Muscle of leg (tissue), 3 donors: ENCODE measurements at regions not wholly inside any gene's neighbourhood (a gene's known extent, or its start where the extent isn't known, plus 50 kb on each side); places are given as distances from the start of the nearest gene placed in this dataset.
"Not testable (repeated sequence)": the region's sequence is repeated elsewhere in the genome, so short reads cannot be mapped to it uniquely, and the experiment has no call there.

Source experiments
- DNase-seq: peaks from one replicate; pipeline ENCODE4 v3.0.0; 2013
- H3K27ac ChIP-seq: one replicate; pipeline ENCODE4 v1.5.1; 2013; ENCODE audit warnings: mild to moderate bottlenecking, low read length, control low read depth
- H3K27me3 ChIP-seq: one replicate; pipeline ENCODE4 v1.6.1; 2013; ENCODE audit warnings: low read length; ENCODE audit not compliant: control insufficient read depth, insufficient read depth
- H3K36me3 ChIP-seq: one replicate; pipeline ENCODE4 v1.6.1; 2013; ENCODE audit warnings: low read length; ENCODE audit not compliant: control insufficient read depth, insufficient read depth
- H3K4me1 ChIP-seq: one replicate; pipeline ENCODE4 v1.6.1; 2013; ENCODE audit warnings: low read length; ENCODE audit not compliant: control insufficient read depth, insufficient read depth
- H3K4me3 ChIP-seq: one replicate; pipeline ENCODE4 v1.5.1; 2013; ENCODE audit warnings: low read length, control low read depth
- H3K9me3 ChIP-seq: replicated peaks from 2 replicates; pipeline ENCODE4 v1.6.1; 2013; ENCODE audit warnings: low read depth, low read length; ENCODE audit not compliant: control insufficient read depth
- WGBS: methylation state at CpG from one replicate; pipeline ENCODE4 v1.1.5; 2013; ENCODE audit warnings: missing lambda C conversion rate; ENCODE audit not compliant: insufficient coverage; 5-methylcytosine and 5-hydroxymethylcytosine counted together

DNA sequence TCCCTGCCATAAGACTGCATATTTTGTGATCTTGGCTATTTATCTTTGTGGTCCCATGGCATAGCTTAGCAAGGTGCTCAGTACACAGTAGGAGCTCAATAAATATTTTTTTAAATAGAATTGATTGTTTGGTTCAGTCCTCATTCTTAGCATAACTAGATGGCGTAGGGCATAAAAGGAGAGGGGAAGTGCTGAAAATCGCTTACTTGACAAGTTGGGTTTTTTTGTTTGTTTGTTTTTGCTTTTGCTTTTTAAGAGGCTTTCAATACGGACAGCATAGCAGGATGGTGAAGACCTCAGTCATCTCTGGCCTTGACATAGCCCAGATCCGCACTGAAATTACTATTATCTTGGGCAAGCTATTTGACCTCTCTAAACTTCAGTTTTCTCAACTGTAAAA lies 86.6 kb upstream of the RANBP3L start:
- Histone ChIP-seq H3K27me3 (no peaks in the 10 kb centered on the region), H3K27ac (no peak overlapping the region), H3K4me3 (no peak overlapping the region), H3K4me1 (peaks cover 6% of the 10 kb centered on the region), H3K36me3 (no peaks in the 10 kb centered on the region), H3K9me3 (no peaks in the 10 kb centered on the region)
- DNase-seq, result no peak
- WGBS, result no CpG with 5 or more reads among the region's 4 CpGs

GRCh38 chr5:36389245-36389644 lies 87.5 kb upstream of the RANBP3L start:
- peak; percentile 83 for DNase-seq
- H3K4me3 ChIP-seq, result no peak overlapping the region
- H3K36me3 ChIP-seq, result no peaks in the 10 kb centered on the region
- no peaks in the 10 kb centered on the region for H3K9me3 ChIP-seq
- no peak overlapping the region for H3K27ac ChIP-seq
- no CpG with 5 or more reads among the region's 4 CpGs for WGBS
- H3K27me3 ChIP-seq, result no peaks in the 10 kb centered on the region
- H3K4me1 ChIP-seq, result peaks cover 6% of the 10 kb centered on the region

DNA sequence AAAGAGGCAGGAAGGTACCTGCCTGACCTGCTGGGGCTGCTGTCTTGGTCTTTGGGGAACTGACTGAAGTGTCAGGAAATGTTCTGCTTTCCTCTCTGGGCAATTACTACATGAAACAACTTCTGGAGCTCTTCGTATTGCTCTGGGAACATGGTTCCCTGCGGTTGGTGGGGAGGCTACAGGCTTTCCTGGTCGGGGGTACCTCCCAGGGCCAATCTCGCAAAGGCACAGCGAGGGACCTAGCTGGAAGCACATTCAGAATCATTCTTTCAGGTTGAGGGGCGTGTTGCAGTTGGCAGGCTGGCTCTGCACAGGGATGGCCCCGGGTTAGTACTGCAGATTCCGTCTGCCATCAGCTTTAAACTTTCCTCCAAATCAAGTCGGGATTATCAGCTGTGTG lies 88.9 kb upstream of the RANBP3L start:
- H3K27ac ChIP-seq, result no peak overlapping the region
- 76% methylated on average over 3 of the region's 9 CpGs for WGBS
- DNase-seq, result no peak
- no peaks in the 10 kb centered on the region for H3K27me3 ChIP-seq
- no peaks in the 10 kb centered on the region for H3K9me3 ChIP-seq
- peaks cover 8% of the 10 kb centered on the region for H3K4me1 ChIP-seq
- no peaks in the 10 kb centered on the region for H3K36me3 ChIP-seq
- no peak overlapping the region for H3K4me3 ChIP-seq

DNA sequence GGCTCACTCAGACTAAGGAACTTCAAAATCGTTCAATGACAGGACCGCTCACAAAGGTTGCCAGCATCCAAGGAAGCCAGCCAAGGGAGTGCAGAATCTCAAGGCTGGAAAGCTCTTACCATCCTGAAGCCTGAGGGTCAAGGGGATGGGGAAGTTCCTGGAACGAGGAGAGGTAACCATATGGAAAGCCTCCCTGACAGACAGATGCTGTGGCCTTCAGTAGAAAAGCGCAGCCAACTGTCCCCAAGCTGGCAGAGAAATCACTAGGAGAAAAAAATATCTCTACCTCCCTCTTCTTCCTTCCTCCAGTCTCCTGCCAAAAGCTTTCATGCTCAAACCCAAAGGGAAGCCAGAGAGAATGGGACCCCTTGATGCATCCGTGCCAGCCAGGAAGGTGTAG lies 90.5 kb upstream of the RANBP3L start:
- DNase-seq, result peak; percentile 11
- H3K36me3 ChIP-seq, result no peaks in the 10 kb centered on the region
- H3K4me3 ChIP-seq, result no peak overlapping the region
- peaks cover 8% of the 10 kb centered on the region for H3K4me1 ChIP-seq
- WGBS, result 83% methylated on average over 2 of the region's 5 CpGs
- H3K27ac ChIP-seq, result peak overlapping the region; percentile 9
- no peaks in the 10 kb centered on the region for H3K9me3 ChIP-seq
- no peaks in the 10 kb centered on the region for H3K27me3 ChIP-seq

DNA sequence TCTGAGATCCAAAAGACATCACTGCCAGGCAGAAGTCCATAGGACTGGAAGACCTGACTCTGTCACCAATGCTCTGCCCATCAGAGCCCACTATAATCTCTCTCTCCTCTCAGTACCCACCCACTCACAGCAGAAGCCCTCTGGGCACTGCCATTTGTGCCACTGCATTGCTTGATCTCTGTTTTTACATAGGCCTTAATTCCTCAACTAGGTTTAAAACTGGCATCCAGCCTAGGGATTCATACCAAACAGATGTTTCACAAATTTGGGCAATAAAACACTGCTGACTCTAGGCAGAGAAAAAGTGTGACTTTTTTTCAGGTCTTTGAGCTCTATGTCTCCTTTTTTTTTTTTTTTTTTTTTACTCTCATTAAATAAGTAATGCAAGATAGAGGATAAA lies 91.1 kb upstream of the RANBP3L start:
- no peaks in the 10 kb centered on the region for H3K36me3 ChIP-seq
- no peak overlapping the region for H3K4me3 ChIP-seq
- no peaks in the 10 kb centered on the region for H3K27me3 ChIP-seq
- peak overlapping the region; percentile 9 for H3K27ac ChIP-seq
- no peaks in the 10 kb centered on the region for H3K9me3 ChIP-seq
- H3K4me1 ChIP-seq, result peaks cover 8% of the 10 kb centered on the region
- peak; percentile 75 for DNase-seq

- Histone ChIP-seq H3K27me3 (no peaks in the 10 kb centered on the region), H3K4me3 (no peak overlapping the region), H3K36me3 (no peaks in the 10 kb centered on the region), H3K4me1 (peaks cover 8% of the 10 kb centered on the region), H3K9me3 (no peaks in the 10 kb centered on the region), H3K27ac (no peak overlapping the region)
- 64% methylated on average over 1 of the region's 4 CpGs for WGBS
- no peak for DNase-seq
Observed at GRCh38 chr5:36393656-36394428, 92.1 kb upstream of the RANBP3L start.

DNA sequence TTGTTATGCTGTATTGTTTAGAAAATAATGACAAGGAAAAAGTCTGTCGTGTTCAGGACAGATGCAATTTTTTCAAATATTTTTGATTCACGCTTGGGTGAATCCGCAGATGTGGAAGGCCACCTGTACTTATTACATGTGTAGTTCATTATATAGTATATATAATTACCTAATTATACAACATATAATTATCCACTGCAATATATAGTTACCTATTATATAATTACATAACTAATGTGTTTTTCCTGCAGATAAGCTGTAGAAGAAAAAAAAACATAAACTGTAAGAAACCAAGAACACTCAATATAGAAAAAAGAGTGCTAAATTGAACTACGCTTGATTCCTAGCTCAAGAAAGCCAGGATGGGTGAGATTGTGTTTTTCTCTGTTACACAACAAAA lies 93.6 kb upstream of the RANBP3L start:
- H3K4me1 ChIP-seq, result peaks cover 8% of the 10 kb centered on the region
- WGBS, result no CpG with 5 or more reads among the region's 4 CpGs
- no peaks in the 10 kb centered on the region for H3K36me3 ChIP-seq
- no peak for DNase-seq
- no peak overlapping the region for H3K4me3 ChIP-seq
- H3K27ac ChIP-seq, result no peak overlapping the region
- no peaks in the 10 kb centered on the region for H3K9me3 ChIP-seq
- no peaks in the 10 kb centered on the region for H3K27me3 ChIP-seq

- not testable (repeated sequence) for H3K4me1 ChIP-seq, DNase-seq, H3K27me3 ChIP-seq, H3K36me3 ChIP-seq, H3K27ac ChIP-seq, H3K9me3 ChIP-seq, H3K4me3 ChIP-seq
- no CpG with 5 or more reads among the region's 12 CpGs for WGBS
Observed at GRCh38 chr5:36395947-36396346, 94.2 kb upstream of the RANBP3L start.

- DNase-seq, result no peak
- 58% methylated on average over 2 of the region's 3 CpGs for WGBS
Observed at GRCh38 chr5:36396640-36397039, 94.9 kb upstream of the RANBP3L start.

DNA sequence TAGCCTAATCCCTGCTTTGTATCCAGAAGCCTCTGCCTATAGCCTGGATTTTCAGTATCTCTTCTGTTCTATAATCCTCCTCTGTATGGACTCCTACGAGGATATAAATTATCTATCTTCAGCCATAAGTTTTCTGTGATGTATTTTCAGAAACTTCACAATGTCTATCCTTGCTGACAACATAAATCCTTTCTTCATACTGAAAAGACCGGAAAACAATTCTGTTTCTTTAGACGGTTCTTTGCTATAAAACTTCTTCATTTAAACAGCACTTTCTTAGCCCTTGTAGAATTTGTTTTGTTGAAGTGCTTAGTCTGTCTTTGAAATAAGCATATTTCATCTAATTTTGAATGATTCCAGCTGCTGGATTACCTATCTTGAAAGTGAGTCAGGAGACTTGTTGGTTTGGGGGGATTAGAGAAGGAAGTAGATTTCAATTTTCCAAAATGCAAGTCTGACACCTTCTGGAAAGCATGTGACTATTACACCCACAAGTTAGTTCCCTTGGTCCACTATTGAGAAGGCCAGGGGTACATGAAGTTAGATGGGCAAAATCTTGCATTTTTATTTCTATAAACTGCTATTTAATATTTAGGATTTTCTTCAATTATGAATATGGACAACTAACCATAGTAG lies 96.3 kb upstream of the RANBP3L start:
- Histone ChIP-seq H3K27me3 (no peaks in the 10 kb centered on the region), H3K27ac (no peak overlapping the region), H3K9me3 (no peaks in the 10 kb centered on the region), H3K36me3 (no peaks in the 10 kb centered on the region), H3K4me3 (no peak overlapping the region), H3K4me1 (peaks cover 3% of the 10 kb centered on the region)
- no CpG with 5 or more reads among the region's 3 CpGs for WGBS
- peak; percentile 82 for DNase-seq

More at GRCh38 chr5:36396640-36397039, 94.9 kb upstream of the RANBP3L start:
- Histone ChIP-seq H3K27me3 (no peaks in the 10 kb centered on the region), H3K36me3 (no peaks in the 10 kb centered on the region), H3K27ac (no peak overlapping the region), H3K9me3 (no peaks in the 10 kb centered on the region), H3K4me3 (no peak overlapping the region), H3K4me1 (peaks cover 8% of the 10 kb centered on the region)
